H9 (cell line): ENCODE measurements at regions not wholly inside any gene's neighbourhood (a gene's known extent, or its start where the extent isn't known, plus 50 kb on each side); places are given as distances from the start of the nearest gene placed in this dataset.
"Not testable (repeated sequence)": the region's sequence is repeated elsewhere in the genome, so short reads cannot be mapped to it uniquely, and the experiment has no call there.

Source experiments
- DNase-seq: peaks from one replicate; pipeline ENCODE4 v3.0.0-alpha.2; 2017
- H2AFZ ChIP-seq: one replicate; pipeline ENCODE4 v1.6.1; 2013; ENCODE audit warnings: mild to moderate bottlenecking, low read length, control low read depth, moderate library complexity
- H2AK5ac ChIP-seq: 2 replicates; pipeline ENCODE4 v1.6.1; 2013; ENCODE audit warnings: low read length, control low read depth, mixed read lengths; ENCODE audit not compliant: insufficient read length
- H2BK120ac ChIP-seq: one replicate; pipeline ENCODE4 v1.6.1; 2013; ENCODE audit warnings: low read depth, mild to moderate bottlenecking, low read length, control low read depth, inconsistent platforms; ENCODE audit not compliant: poor library complexity, severe bottlenecking
- H2BK12ac ChIP-seq: 2 replicates; pipeline ENCODE4 v1.6.1; 2013; ENCODE audit warnings: low read length, control low read depth, mixed read lengths, low read depth; ENCODE audit not compliant: insufficient read length
- H2BK15ac ChIP-seq: 2 replicates; pipeline ENCODE4 v1.6.1; 2013; ENCODE audit warnings: low read depth, low read length, control low read depth
- H2BK20ac ChIP-seq: one replicate; pipeline ENCODE4 v1.6.1; 2013; ENCODE audit warnings: low read depth, mild to moderate bottlenecking, low read length, control low read depth, inconsistent platforms; ENCODE audit not compliant: poor library complexity, severe bottlenecking
- H2BK5ac ChIP-seq: 2 replicates; pipeline ENCODE4 v1.6.1; 2013; ENCODE audit warnings: low read length, control low read depth, mixed read lengths; ENCODE audit not compliant: insufficient read length
- H3K14ac ChIP-seq: 2 replicates; pipeline ENCODE4 v1.6.1; 2013; ENCODE audit warnings: low read length, control low read depth; ENCODE audit not compliant: insufficient read depth
- H3K18ac ChIP-seq: 2 replicates; pipeline ENCODE4 v1.6.1; 2013; ENCODE audit warnings: low read depth, mild to moderate bottlenecking, mixed read lengths, low read length, control low read depth; ENCODE audit not compliant: insufficient read length
- H3K23ac ChIP-seq: 2 replicates; pipeline ENCODE4 v1.6.1; 2013; ENCODE audit warnings: low read length, control low read depth, mixed read lengths, low read depth; ENCODE audit not compliant: insufficient read length
- H3K23me2 ChIP-seq: 2 replicates; pipeline ENCODE4 v1.6.1; 2013; ENCODE audit warnings: low read depth, mild to moderate bottlenecking, mixed read lengths, low read length, control low read depth; ENCODE audit not compliant: insufficient read length, poor library complexity, severe bottlenecking
- H3K27ac ChIP-seq: 2 replicates; pipeline ENCODE4 v1.5.1; 2013; ENCODE audit warnings: low read length, control low read depth, mixed read lengths, low read depth; ENCODE audit not compliant: insufficient read length
- H3K27me3 ChIP-seq: 2 replicates; pipeline ENCODE4 v1.6.1; 2013; ENCODE audit warnings: low read length, control low read depth, inconsistent platforms; ENCODE audit not compliant: insufficient read depth
- H3K4ac ChIP-seq: 2 replicates; pipeline ENCODE4 v1.6.1; 2013; ENCODE audit warnings: low read depth, mild to moderate bottlenecking, control low read depth, inconsistent platforms, low read length, moderate library complexity
- H3K4me1 ChIP-seq: 2 replicates; pipeline ENCODE4 v1.6.1; 2013; ENCODE audit warnings: low read length, control low read depth, inconsistent platforms; ENCODE audit not compliant: insufficient read depth
- H3K4me2 ChIP-seq: 2 replicates; pipeline ENCODE4 v1.6.1; 2013; ENCODE audit warnings: low read length, control low read depth, mixed read lengths; ENCODE audit not compliant: insufficient read length, insufficient read depth
- H3K56ac ChIP-seq: 2 replicates; pipeline ENCODE4 v1.6.1; 2013; ENCODE audit warnings: low read depth, mild to moderate bottlenecking, mixed read lengths, low read length, control low read depth; ENCODE audit not compliant: insufficient read length
- H3K79me1 ChIP-seq: 2 replicates; pipeline ENCODE4 v1.6.1; 2013; ENCODE audit warnings: low read depth, mild to moderate bottlenecking, moderate library complexity, low read length, control low read depth, inconsistent platforms; ENCODE audit not compliant: insufficient read depth, poor library complexity, severe bottlenecking
- H3K79me2 ChIP-seq: 2 replicates; pipeline ENCODE4 v1.6.1; 2013; ENCODE audit warnings: low read length, control low read depth, inconsistent platforms; ENCODE audit not compliant: insufficient read depth
- H3K9ac ChIP-seq: 2 replicates; pipeline ENCODE4 v1.6.1; 2013; ENCODE audit warnings: low read length, control low read depth, mixed read lengths; ENCODE audit not compliant: insufficient read length; ENCODE audit errors: extremely low read depth
- H3K9me3 ChIP-seq: one replicate; pipeline ENCODE4 v1.6.1; 2013; ENCODE audit warnings: low read depth, low read length, inconsistent platforms; ENCODE audit not compliant: control insufficient read depth
- H3T11ph ChIP-seq: one replicate; pipeline ENCODE4 v1.6.1; 2013; ENCODE audit warnings: mild to moderate bottlenecking, low read length, control low read depth, inconsistent platforms
- H4K20me1 ChIP-seq: one replicate; pipeline ENCODE4 v1.6.1; 2013; ENCODE audit not compliant: control insufficient read depth, insufficient read length, insufficient read depth
- H4K5ac ChIP-seq: 2 replicates; pipeline ENCODE4 v1.6.1; 2013; ENCODE audit warnings: low read depth, mild to moderate bottlenecking, mixed read lengths, low read length, control low read depth; ENCODE audit not compliant: insufficient read length
- H4K8ac ChIP-seq: replicated peaks from 2 replicates; pipeline ENCODE4 v1.6.1; 2013; ENCODE audit warnings: low read length, control low read depth, mixed read lengths, low read depth; ENCODE audit not compliant: insufficient read length
- H4K91ac ChIP-seq: 2 replicates; pipeline ENCODE4 v1.6.1; 2013; ENCODE audit warnings: low read depth, mild to moderate bottlenecking, moderate library complexity, mixed read lengths, low read length, control low read depth; ENCODE audit not compliant: insufficient read length
- H3K27ac Mint-ChIP-seq, 3 experiments: 2 replicates in 2 of 3; 3 replicates in 1 of 3; pipeline ENCODE4 v1.8.0; 2020 to 2021; ENCODE audit warnings: mixed read lengths in 3 of 3, mild to moderate bottlenecking in 1 of 3, moderate library complexity in 1 of 3
- H3K27me3 Mint-ChIP-seq: 2 replicates; pipeline ENCODE4 v1.8.0; 2021; ENCODE audit warnings: low read depth, mild to moderate bottlenecking, moderate library complexity, mixed read lengths
- H3K36me3 Mint-ChIP-seq, 3 experiments: 2 replicates in 2 of 3; 3 replicates in 1 of 3; pipeline ENCODE4 v1.8.0; 2020 to 2021; ENCODE audit warnings: low read depth in 3 of 3, mixed read lengths in 3 of 3; ENCODE audit not compliant: insufficient read depth in 1 of 3
- H3K4me1 Mint-ChIP-seq, 2 experiments: 2 replicates each; pipeline ENCODE4 v1.8.0; 2020; ENCODE audit warnings: mixed read lengths in 2 of 2
- H3K4me3 Mint-ChIP-seq, 2 experiments: 2 replicates in 1 of 2; 3 replicates in 1 of 2; pipeline ENCODE4 v1.8.0; 2020 to 2021; ENCODE audit warnings: mild to moderate bottlenecking in 2 of 2, mixed read lengths in 2 of 2, moderate library complexity in 1 of 2
- H3K9me3 Mint-ChIP-seq, 2 experiments: 2 replicates in 1 of 2; 3 replicates in 1 of 2; pipeline ENCODE4 v1.8.0; 2020; ENCODE audit warnings: mild to moderate bottlenecking in 2 of 2, mixed read lengths in 2 of 2, moderate library complexity in 1 of 2
- CTCF ChIP-seq: fragments of 200-600 bp; sonication (generic); conservative IDR thresholded peaks from 3 replicates; pipeline ENCODE4 v1.8.0; 2021; ENCODE audit warnings: antibody characterized with exemption, mild to moderate bottlenecking
- WGBS: extraction: QIAGEN DNeasy Blood & Tissue Kit; methylation state at CpG from one replicate; pipeline ENCODE4 v1.1.7; 2013; ENCODE audit warnings: missing lambda C conversion rate, low lambda C conversion rate, mixed read lengths; ENCODE audit not compliant: insufficient read length; ENCODE audit errors: extremely low coverage; 5-methylcytosine and 5-hydroxymethylcytosine counted together

- peaks cover 39 to 48% of the 10 kb centered on the region in 2 experiments for H3K4me1 Mint-ChIP-seq
- no peak overlapping the region for H3K56ac ChIP-seq
- no peak overlapping the region for H3K14ac ChIP-seq
- no peak overlapping the region for H4K5ac ChIP-seq
- no peak overlapping the region for H3T11ph ChIP-seq
- no peak overlapping the region for H2BK20ac ChIP-seq
- no peaks in the 10 kb centered on the region for H3K27me3 ChIP-seq
- no peaks in the 10 kb centered on the region for H3K9me3 ChIP-seq
- no peak for TF ChIP-seq CTCF
- H2BK15ac ChIP-seq = no peak overlapping the region
- no peak overlapping the region for H3K18ac ChIP-seq
- no peak overlapping the region for H3K4me2 ChIP-seq
- H4K91ac ChIP-seq = no peak overlapping the region
- no CpG with 5 or more reads among the region's 4 CpGs for WGBS
- no peak overlapping the region for H3K27ac ChIP-seq
- H3K79me1 ChIP-seq = no peaks in the 10 kb centered on the region
- no peaks in the 10 kb centered on the region for H3K9me3 Mint-ChIP-seq
- H2BK5ac ChIP-seq = no peak overlapping the region
- no peak overlapping the region for H3K4me3 Mint-ChIP-seq
- no peaks in the 10 kb centered on the region for H3K36me3 Mint-ChIP-seq
- H2BK120ac ChIP-seq = no peak overlapping the region
- H3K4ac ChIP-seq = no peak overlapping the region
- no peaks in the 10 kb centered on the region for H3K79me2 ChIP-seq
- H3K27ac Mint-ChIP-seq = no peak overlapping the region
- no peak overlapping the region for H3K9ac ChIP-seq
- no peak overlapping the region for H2AK5ac ChIP-seq
- H3K23me2 ChIP-seq = no peaks in the 10 kb centered on the region
- H2BK12ac ChIP-seq = no peak overlapping the region
- DNase-seq = no peak
- no peak overlapping the region for H3K23ac ChIP-seq
- H3K4me1 ChIP-seq = peaks cover 9% of the 10 kb centered on the region; the same call in 1 of the 2 replicates
- H4K20me1 ChIP-seq = no peaks in the 10 kb centered on the region
- no peak overlapping the region for H2AFZ ChIP-seq
- no peak overlapping the region for H4K8ac ChIP-seq
- no peaks in the 10 kb centered on the region for H3K27me3 Mint-ChIP-seq
Observed at GRCh38 chr2:48200620-48201293, 113.7 kb upstream of the FOXN2 start.

DNA sequence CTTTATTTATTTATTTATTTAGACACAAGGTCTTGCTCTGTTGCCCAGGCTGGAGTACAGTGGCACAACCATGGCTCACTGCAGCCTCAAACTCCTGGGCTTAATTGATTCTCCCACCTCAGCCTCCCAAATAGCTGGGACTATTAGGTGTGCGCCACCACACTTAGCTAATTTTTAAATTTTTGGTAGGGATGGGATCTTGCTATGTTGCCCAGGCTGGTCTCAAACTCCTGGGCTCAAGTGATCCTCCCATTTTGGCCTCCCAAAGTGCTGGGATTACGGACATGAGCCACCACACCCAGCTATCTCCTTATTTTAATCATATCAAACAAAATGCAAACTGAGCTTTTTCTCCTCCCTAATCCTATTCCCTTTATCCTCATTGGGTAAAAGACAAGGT is 113.0 kb upstream of the FOXN2 start:
- not testable (repeated sequence) for H3K9me3 ChIP-seq, H4K8ac ChIP-seq, H3K9me3 Mint-ChIP-seq, H3K27ac Mint-ChIP-seq, DNase-seq, H3K14ac ChIP-seq, H3K4ac ChIP-seq, H2BK20ac ChIP-seq, H3K27me3 Mint-ChIP-seq, H3K4me1 ChIP-seq, H2BK12ac ChIP-seq, H3K27me3 ChIP-seq, H2BK120ac ChIP-seq, H4K20me1 ChIP-seq, H3K79me2 ChIP-seq, H2BK15ac ChIP-seq, H2BK5ac ChIP-seq, H3K18ac ChIP-seq, H3K9ac ChIP-seq, H3K23me2 ChIP-seq, H3K56ac ChIP-seq, H3K4me2 ChIP-seq, H2AK5ac ChIP-seq, H4K5ac ChIP-seq, H3K36me3 Mint-ChIP-seq, H3K79me1 ChIP-seq, H2AFZ ChIP-seq, H3K4me3 Mint-ChIP-seq, H3T11ph ChIP-seq, H4K91ac ChIP-seq, H3K27ac ChIP-seq, H3K23ac ChIP-seq
- WGBS = no CpG with 5 or more reads among the region's 2 CpGs
- peaks cover 38 to 48% of the 10 kb centered on the region in 2 experiments for H3K4me1 Mint-ChIP-seq
